Activated CD4-positive, alpha-beta T cell treated with anti-CD3 and anti-CD28 coated beads, Interleukin-2, amount 10 ng/mL, durations not matched to agents 7 days and 5 days (primary cell): ENCODE measurements at regions not wholly inside any gene's neighbourhood (a gene's known extent, or its start where the extent isn't known, plus 50 kb on each side); places are given as distances from the start of the nearest gene placed in this dataset.

Experiments used
- CTCF ChIA-PET: fragments of 350-600 bp; sonication (Branson Sonifier 250); formaldehyde crosslinking; loops from one replicate; lab custom pipeline; 2021; ENCODE audit warnings: antibody characterized with exemption; lab: Charles Lee
- POLR2A ChIA-PET: fragments of 350-600 bp; sonication (Branson Sonifier 250); formaldehyde crosslinking; loops from one replicate; lab custom pipeline; 2021; ENCODE audit warnings: antibody characterized with exemption; lab: Charles Lee
- DNase-seq: peaks from one replicate; pipeline ENCODE4 v3.0.0-alpha.2; 2020
- H3K27ac Mint-ChIP-seq: one replicate; pipeline ENCODE4 v1.8.0; 2021; ENCODE audit warnings: mild to moderate bottlenecking, moderate library complexity, mixed read lengths
- H3K27me3 Mint-ChIP-seq: one replicate; pipeline ENCODE4 v1.8.0; 2021; ENCODE audit warnings: mixed read lengths
- H3K36me3 Mint-ChIP-seq: one replicate; pipeline ENCODE4 v1.8.0; 2021; ENCODE audit warnings: low read depth, mixed read lengths
- H3K4me1 Mint-ChIP-seq: one replicate; pipeline ENCODE4 v1.8.0; 2021; ENCODE audit warnings: mixed read lengths
- H3K4me3 Mint-ChIP-seq: one replicate; pipeline ENCODE4 v1.8.0; 2021; ENCODE audit warnings: mild to moderate bottlenecking, moderate library complexity, mixed read lengths
- H3K9me3 Mint-ChIP-seq: one replicate; pipeline ENCODE4 v1.8.0; 2021; ENCODE audit warnings: mixed read lengths

- ChIA-PET CTCF (no interaction called here), POLR2A (no interaction called here)
- Mint-ChIP-seq H3K27me3 (no peaks in the 10 kb centered on the region), H3K27ac (no peak overlapping the region), H3K36me3 (no peaks in the 10 kb centered on the region), H3K9me3 (peaks cover 15% of the 10 kb centered on the region), H3K4me1 (no peaks in the 10 kb centered on the region), H3K4me3 (no peak overlapping the region)
- no peak for DNase-seq
These were observed 389.9 kb upstream of the CTNND2 start for GRCh38 chr5:12294151-12294550.

DNA sequence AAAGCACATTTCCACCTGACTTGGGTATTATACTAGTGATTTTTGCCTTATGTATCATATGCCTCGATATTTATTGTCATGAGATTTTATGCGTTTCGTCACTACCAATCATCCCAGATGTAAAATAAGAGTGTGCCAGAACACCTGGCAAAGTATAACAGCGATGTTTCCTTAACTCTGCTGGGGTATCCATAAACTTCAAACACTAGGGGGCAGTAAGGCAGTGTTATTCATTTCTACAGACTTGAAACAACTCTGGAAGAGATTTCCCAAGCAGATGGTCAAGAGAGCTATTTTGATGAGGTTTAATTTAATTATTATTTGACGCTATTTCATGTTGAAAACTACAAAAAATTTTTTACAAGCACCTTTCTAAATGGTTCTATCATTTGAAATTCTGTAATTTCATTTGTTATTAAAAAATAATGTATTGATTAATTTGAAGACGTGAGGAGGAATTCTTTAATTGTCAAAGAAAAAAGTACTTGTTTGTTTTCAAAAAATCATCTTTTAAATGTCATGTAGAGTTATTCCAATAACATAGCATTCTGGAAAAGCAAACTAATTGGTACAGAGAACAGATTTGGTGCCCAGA is 388.5 kb upstream of the CTNND2 start:
- Mint-ChIP-seq H3K27me3 (no peaks in the 10 kb centered on the region), H3K27ac (no peak overlapping the region), H3K4me3 (no peak overlapping the region), H3K4me1 (no peaks in the 10 kb centered on the region), H3K36me3 (no peaks in the 10 kb centered on the region), H3K9me3 (peaks cover 18% of the 10 kb centered on the region)
- POLR2A ChIA-PET: no interaction called here
- DNase-seq: no peak
- CTCF ChIA-PET: no interaction called here

DNA sequence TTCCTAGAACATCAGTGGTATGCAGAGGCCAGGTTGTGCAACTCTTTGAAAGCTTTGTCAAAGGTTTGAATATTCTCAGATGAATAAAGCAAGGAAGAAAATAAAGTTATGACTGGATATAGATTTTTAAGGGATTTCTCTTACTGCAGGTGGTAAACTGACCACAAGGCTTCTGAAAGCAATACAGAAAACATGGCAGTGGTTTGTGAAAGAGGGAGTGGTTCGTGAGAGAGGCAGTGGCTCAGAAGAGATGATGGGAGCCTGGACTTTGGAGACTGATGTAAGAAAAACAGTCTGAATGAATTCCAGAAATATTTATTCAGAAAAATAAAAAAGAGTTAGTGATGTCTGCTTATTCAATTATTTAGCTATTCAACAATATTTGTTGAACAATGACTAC is 380.4 kb upstream of the CTNND2 start:
- no peak for DNase-seq
- Mint-ChIP-seq H3K36me3 (no peaks in the 10 kb centered on the region), H3K9me3 (peaks cover 15% of the 10 kb centered on the region), H3K4me1 (no peaks in the 10 kb centered on the region), H3K27ac (no peak overlapping the region), H3K27me3 (no peaks in the 10 kb centered on the region), H3K4me3 (no peak overlapping the region)
- POLR2A ChIA-PET: no interaction called here
- CTCF ChIA-PET: no interaction called here

- no peaks in the 10 kb centered on the region for H3K4me1 Mint-ChIP-seq
- POLR2A ChIA-PET: no interaction called here
- peaks cover 9% of the 10 kb centered on the region for H3K9me3 Mint-ChIP-seq
- H3K27ac Mint-ChIP-seq: no peak overlapping the region
- CTCF ChIA-PET: no interaction called here
- H3K4me3 Mint-ChIP-seq: no peak overlapping the region
- no peak for DNase-seq
- no peaks in the 10 kb centered on the region for H3K36me3 Mint-ChIP-seq
- no peaks in the 10 kb centered on the region for H3K27me3 Mint-ChIP-seq
These were observed 373.4 kb upstream of the CTNND2 start for GRCh38 chr5:12277504-12278192.

DNA sequence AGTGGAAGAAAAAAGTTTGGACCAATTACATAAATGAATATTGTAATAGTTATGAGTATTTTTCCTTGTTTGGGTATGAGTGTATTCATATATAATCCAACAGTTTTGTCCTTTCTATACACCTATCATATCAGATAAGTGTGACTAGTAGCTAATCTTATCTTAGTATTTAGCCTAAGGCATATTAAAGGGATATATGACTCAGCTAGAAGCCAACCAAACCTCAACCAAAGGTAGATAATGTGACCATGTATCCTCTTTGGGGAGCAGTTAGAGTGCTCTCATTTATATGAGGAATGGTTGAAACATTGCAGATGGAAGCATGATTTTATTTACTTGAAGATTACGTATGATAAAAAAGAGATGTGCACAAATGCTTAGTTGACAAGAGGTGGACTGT is 370.0 kb upstream of the CTNND2 start:
- H3K4me1 Mint-ChIP-seq: no peaks in the 10 kb centered on the region
- POLR2A ChIA-PET: no interaction called here
- H3K27ac Mint-ChIP-seq: no peak overlapping the region
- no peaks in the 10 kb centered on the region for H3K27me3 Mint-ChIP-seq
- no peaks in the 10 kb centered on the region for H3K36me3 Mint-ChIP-seq
- DNase-seq: no peak
- H3K4me3 Mint-ChIP-seq: no peak overlapping the region
- H3K9me3 Mint-ChIP-seq: peaks cover 9% of the 10 kb centered on the region
- CTCF ChIA-PET: no interaction called here

GRCh38 chr5:12272389-12272788 is 368.1 kb upstream of the CTNND2 start:
- Mint-ChIP-seq H3K36me3 (no peaks in the 10 kb centered on the region), H3K9me3 (peaks cover 11% of the 10 kb centered on the region), H3K4me3 (no peak overlapping the region), H3K4me1 (no peaks in the 10 kb centered on the region), H3K27me3 (no peaks in the 10 kb centered on the region), H3K27ac (no peak overlapping the region)
- no peak for DNase-seq
- POLR2A ChIA-PET: no interaction called here
- CTCF ChIA-PET: no interaction called here

- Mint-ChIP-seq H3K4me3 (no peak overlapping the region), H3K36me3 (no peaks in the 10 kb centered on the region), H3K27ac (no peak overlapping the region), H3K4me1 (no peaks in the 10 kb centered on the region), H3K9me3 (peaks cover 5% of the 10 kb centered on the region), H3K27me3 (no peaks in the 10 kb centered on the region)
- CTCF ChIA-PET: no interaction called here
- POLR2A ChIA-PET: no interaction called here
- DNase-seq: no peak
These were observed 366.7 kb upstream of the CTNND2 start for GRCh38 chr5:12270914-12271313.

DNA sequence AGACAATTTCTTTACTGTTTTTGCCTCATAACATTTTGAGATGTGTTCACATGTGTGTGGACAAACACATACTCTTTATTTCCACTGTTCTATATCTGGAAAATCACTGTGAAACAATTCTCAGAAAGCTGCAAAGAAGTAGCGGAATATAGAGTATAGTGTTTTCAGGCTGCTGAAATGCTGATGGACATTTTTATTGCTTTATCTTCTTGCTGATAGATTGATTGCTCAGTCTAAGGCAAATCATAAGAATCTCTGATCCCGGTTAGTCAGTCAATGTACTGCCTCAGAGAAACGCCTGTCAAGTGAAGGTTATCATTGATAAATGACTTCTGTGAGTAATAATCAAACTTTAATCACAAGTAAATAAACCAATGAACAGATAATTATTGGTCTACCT is 364.9 kb upstream of the CTNND2 start:
- POLR2A ChIA-PET: no interaction called here
- Mint-ChIP-seq H3K4me3 (no peak overlapping the region), H3K27me3 (no peaks in the 10 kb centered on the region), H3K36me3 (no peaks in the 10 kb centered on the region), H3K9me3 (peaks cover 5% of the 10 kb centered on the region), H3K27ac (no peak overlapping the region), H3K4me1 (no peaks in the 10 kb centered on the region)
- CTCF ChIA-PET: no interaction called here
- no peak for DNase-seq

- Mint-ChIP-seq H3K27ac (no peak overlapping the region), H3K27me3 (no peaks in the 10 kb centered on the region), H3K36me3 (no peaks in the 10 kb centered on the region), H3K4me1 (no peaks in the 10 kb centered on the region), H3K9me3 (peaks cover 14% of the 10 kb centered on the region), H3K4me3 (no peak overlapping the region)
- ChIA-PET CTCF (no interaction called here), POLR2A (no interaction called here)
- DNase-seq: no peak
These were observed 354.3 kb upstream of the CTNND2 start for GRCh38 chr5:12258549-12258948.

- Mint-ChIP-seq H3K4me1 (no peaks in the 10 kb centered on the region), H3K27ac (no peak overlapping the region), H3K4me3 (no peak overlapping the region), H3K36me3 (no peaks in the 10 kb centered on the region), H3K9me3 (peaks cover 9% of the 10 kb centered on the region), H3K27me3 (no peaks in the 10 kb centered on the region)
- ChIA-PET POLR2A (no interaction called here), CTCF (no interaction called here)
- no peak for DNase-seq
These were observed 346.2 kb upstream of the CTNND2 start for GRCh38 chr5:12250454-12250853.

DNA sequence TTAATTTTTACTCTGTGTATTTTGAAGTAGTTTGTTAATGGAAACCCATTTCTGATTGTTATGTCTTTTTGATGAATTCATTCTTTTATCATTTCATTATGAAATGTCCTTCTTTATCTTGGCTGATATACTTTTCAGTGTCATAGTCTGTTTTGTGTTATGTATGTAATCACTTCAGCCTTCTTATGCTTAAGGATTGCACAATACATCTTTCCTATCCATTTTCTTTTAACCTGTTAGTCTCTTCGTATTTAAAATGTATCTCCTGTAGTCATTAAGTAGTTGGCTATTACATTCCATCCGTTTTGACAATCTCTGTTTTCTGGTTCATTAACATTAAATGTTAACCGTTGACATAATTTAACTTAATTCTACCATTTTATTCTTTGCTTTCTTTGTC is 344.6 kb upstream of the CTNND2 start:
- H3K27ac Mint-ChIP-seq: no peak overlapping the region
- no peaks in the 10 kb centered on the region for H3K4me1 Mint-ChIP-seq
- no peak overlapping the region for H3K4me3 Mint-ChIP-seq
- DNase-seq: no peak
- peaks cover 14% of the 10 kb centered on the region for H3K9me3 Mint-ChIP-seq
- H3K36me3 Mint-ChIP-seq: no peaks in the 10 kb centered on the region
- CTCF ChIA-PET: no interaction called here
- H3K27me3 Mint-ChIP-seq: no peaks in the 10 kb centered on the region
- POLR2A ChIA-PET: no interaction called here

- Mint-ChIP-seq H3K36me3 (no peaks in the 10 kb centered on the region), H3K4me3 (no peak overlapping the region), H3K27me3 (no peaks in the 10 kb centered on the region), H3K4me1 (no peaks in the 10 kb centered on the region), H3K27ac (no peak overlapping the region), H3K9me3 (peaks cover 15% of the 10 kb centered on the region)
- ChIA-PET CTCF (no interaction called here), POLR2A (no interaction called here)
- no peak for DNase-seq
These were observed 341.8 kb upstream of the CTNND2 start for GRCh38 chr5:12246036-12246435.

- H3K27ac Mint-ChIP-seq: no peak overlapping the region
- POLR2A ChIA-PET: no interaction called here
- H3K4me3 Mint-ChIP-seq: no peak overlapping the region
- H3K9me3 Mint-ChIP-seq: peaks cover 12% of the 10 kb centered on the region
- no peaks in the 10 kb centered on the region for H3K4me1 Mint-ChIP-seq
- no peaks in the 10 kb centered on the region for H3K27me3 Mint-ChIP-seq
- no peak for DNase-seq
- CTCF ChIA-PET: no interaction called here
- no peaks in the 10 kb centered on the region for H3K36me3 Mint-ChIP-seq
These were observed 341.2 kb upstream of the CTNND2 start for GRCh38 chr5:12245429-12245828.
